ENCODE measurements at regions not wholly inside any gene's neighbourhood (a gene's known extent, or its start where the extent isn't known, plus 50 kb on each side); places are given as distances from the start of the nearest gene placed in this dataset.

DNA sequence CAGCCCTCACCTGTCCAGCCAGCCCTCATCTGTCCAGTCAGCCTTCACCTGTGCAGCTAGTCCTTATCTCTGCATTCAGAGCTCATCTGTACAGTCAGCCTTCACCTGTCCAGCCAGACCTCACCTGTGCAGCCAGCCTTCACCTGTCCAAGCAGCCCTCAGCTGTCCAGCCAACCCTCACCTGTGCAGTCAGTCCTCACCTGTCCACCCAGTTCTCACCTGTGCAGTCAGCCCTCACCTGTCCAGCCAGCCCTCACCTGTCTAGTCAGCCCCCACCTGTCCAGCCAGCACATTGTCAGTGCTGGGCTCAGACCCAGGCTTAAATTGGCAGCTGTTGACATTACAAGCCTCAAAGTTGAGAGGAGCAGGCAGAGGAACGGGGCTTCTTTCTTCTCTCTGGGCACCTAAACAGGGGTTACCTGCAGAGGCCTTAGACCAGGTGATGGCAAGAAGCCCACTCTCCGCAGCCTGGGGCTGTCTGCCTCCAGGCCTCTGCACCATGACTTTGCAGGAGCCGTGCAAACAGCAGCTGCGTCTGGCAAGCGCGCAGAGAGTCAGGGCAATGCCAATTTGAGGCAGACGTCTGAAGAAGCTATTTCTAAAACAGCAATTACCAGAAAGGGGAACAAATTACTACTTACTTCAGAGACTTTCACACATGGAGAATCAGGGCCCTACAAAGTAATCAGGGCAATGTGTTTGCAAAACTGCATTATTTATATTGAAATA, 506.1 kb downstream of the NPHP4 start:
- Histone ChIP-seq H3K4me1 (no peaks in the 10 kb centered on the region), H3K36me3 (no peaks in the 10 kb centered on the region), H3K27ac (no peak overlapping the region), H3K27me3 (peaks cover 0 to 13% (median 0%) of the 10 kb centered on the region in 3 donors), H3K4me3 (no peak overlapping the region), H3K9me3 (no peaks in the 10 kb centered on the region)
- DNase-seq (no peak), ATAC-seq (no peak)
- in situ Hi-C loops (cut with MboI; ENCODE audit: low sequenced_read_pairs in 4 of 4), result no loop called here
- intact Hi-C loops (cut with DNase I; ENCODE audit: low total_unique reads), result no loop called here
- TF ChIP-seq, protein P1, sequence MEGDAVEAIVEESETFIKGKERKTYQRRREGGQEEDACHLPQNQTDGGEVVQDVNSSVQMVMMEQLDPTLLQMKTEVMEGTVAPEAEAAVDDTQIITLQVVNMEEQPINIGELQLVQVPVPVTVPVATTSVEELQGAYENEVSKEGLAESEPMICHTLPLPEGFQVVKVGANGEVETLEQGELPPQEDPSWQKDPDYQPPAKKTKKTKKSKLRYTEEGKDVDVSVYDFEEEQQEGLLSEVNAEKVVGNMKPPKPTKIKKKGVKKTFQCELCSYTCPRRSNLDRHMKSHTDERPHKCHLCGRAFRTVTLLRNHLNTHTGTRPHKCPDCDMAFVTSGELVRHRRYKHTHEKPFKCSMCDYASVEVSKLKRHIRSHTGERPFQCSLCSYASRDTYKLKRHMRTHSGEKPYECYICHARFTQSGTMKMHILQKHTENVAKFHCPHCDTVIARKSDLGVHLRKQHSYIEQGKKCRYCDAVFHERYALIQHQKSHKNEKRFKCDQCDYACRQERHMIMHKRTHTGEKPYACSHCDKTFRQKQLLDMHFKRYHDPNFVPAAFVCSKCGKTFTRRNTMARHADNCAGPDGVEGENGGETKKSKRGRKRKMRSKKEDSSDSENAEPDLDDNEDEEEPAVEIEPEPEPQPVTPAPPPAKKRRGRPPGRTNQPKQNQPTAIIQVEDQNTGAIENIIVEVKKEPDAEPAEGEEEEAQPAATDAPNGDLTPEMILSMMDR (IDR thresholded peaks at IDR 0.05 in 4 of 5, conservative IDR thresholded peaks at IDR 0.05 in 1 of 5), result no peak
- no peak for TF ChIP-seq POLR2A (IDR thresholded peaks at IDR 0.05)

GRCh38 chr1:5485436-5485835, 506.8 kb downstream of the NPHP4 start:
- H3K4me1 ChIP-seq, result no peaks in the 10 kb centered on the region
- H3K36me3 ChIP-seq, result no peaks in the 10 kb centered on the region
- in situ Hi-C loops (cut with MboI; ENCODE audit: low sequenced_read_pairs in 4 of 4) (no loop called here), intact Hi-C loops (cut with DNase I; ENCODE audit: low total_unique reads) (no loop called here)
- no peaks in the 10 kb centered on the region for H3K9me3 ChIP-seq
- TF ChIP-seq, protein P1 (IDR thresholded peaks at IDR 0.05 in 4 of 5, conservative IDR thresholded peaks at IDR 0.05 in 1 of 5), result no peak
- TF ChIP-seq POLR2A (IDR thresholded peaks at IDR 0.05), result no peak
- H3K27ac ChIP-seq, result no peak overlapping the region
- no peak for ATAC-seq
- H3K4me3 ChIP-seq, result no peak overlapping the region
- DNase-seq, result no peak
- peaks cover 0 to 13% (median 0%) of the 10 kb centered on the region in 3 donors for H3K27me3 ChIP-seq

DNA sequence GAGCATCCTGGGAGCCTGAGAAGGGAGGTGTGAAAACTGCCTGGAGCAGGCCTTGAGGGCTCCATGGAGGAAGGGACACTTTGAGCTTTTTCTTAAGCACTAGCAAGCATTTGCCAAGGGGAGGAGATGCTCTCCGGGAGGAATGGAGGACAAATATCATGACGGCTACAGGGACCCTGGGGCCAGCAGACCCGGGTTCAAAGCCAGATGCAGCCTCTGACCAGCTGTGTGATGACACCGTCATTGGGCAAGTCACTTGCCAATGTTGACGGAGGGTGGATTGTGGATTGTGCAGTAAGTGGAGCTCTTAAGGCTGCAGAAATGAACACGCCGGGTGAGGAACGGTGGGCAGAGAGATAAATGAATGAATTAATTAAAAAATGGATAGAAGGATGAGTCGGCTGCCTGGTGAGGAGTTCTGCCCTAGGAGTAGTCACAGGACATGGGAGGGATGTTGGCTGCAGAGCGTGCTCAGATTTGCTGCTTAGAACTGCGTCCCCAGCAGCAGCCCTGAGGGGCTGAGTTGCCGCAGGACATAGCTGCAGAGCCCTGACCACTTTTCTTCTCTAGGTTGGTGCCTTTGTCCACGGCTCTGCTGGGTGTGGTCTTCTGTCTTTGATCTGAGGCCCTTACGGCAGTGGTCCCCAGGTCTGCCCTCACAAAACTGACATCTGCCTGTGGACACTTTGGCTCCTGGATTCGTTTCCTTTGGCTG, 507.6 kb downstream of the NPHP4 start:
- Histone ChIP-seq H3K4me3 (no peak overlapping the region), H3K27ac (no peak overlapping the region), H3K27me3 (peaks cover 0 to 13% (median 0%) of the 10 kb centered on the region in 3 donors), H3K9me3 (no peaks in the 10 kb centered on the region), H3K36me3 (no peaks in the 10 kb centered on the region), H3K4me1 (no peaks in the 10 kb centered on the region)
- no peak for TF ChIP-seq POLR2A (IDR thresholded peaks at IDR 0.05)
- TF ChIP-seq, protein P1 (IDR thresholded peaks at IDR 0.05 in 4 of 5, conservative IDR thresholded peaks at IDR 0.05 in 1 of 5), result no peak
- intact Hi-C loops (cut with DNase I; ENCODE audit: low total_unique reads) (no loop called here), in situ Hi-C loops (cut with MboI; ENCODE audit: low sequenced_read_pairs in 4 of 4) (no loop called here)
- ATAC-seq, result no peak
- DNase-seq, result no peak

DNA sequence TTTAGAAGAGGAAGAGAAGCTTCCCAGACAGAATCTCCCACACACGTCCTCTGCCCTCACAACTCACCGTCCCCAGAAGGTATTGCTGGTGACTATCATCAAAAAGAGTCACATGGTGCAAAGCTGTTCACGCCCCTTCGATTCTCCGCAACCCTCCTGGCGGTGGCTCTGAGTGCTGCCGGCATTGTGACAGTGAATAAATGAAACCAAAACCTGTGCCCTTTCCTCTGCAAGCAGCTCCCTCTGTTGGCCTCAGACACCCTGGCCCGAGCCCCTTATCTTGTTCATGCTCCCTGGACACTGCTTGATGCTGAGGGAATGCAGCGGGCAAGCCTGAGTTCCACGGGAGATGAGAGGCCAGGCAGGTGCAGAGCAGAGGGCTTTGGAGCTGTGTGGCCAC, 510.3 kb downstream of the NPHP4 start:
- in situ Hi-C loops (cut with MboI; ENCODE audit: low sequenced_read_pairs in 4 of 4) (no loop called here), intact Hi-C loops (cut with DNase I; ENCODE audit: low total_unique reads) (no loop called here)
- Histone ChIP-seq H3K36me3 (no peaks in the 10 kb centered on the region), H3K27ac (no peak overlapping the region), H3K27me3 (peaks cover 0 to 8% (median 0%) of the 10 kb centered on the region in 3 donors), H3K9me3 (no peaks in the 10 kb centered on the region), H3K4me1 (no peaks in the 10 kb centered on the region), H3K4me3 (no peak overlapping the region)
- DNase-seq (no peak), ATAC-seq (no peak)
- no peak for TF ChIP-seq POLR2A (IDR thresholded peaks at IDR 0.05)

GRCh38 chr1:5480906-5481305, 511.3 kb downstream of the NPHP4 start:
- Histone ChIP-seq H3K4me3 (no peak overlapping the region), H3K9me3 (no peaks in the 10 kb centered on the region), H3K4me1 (no peaks in the 10 kb centered on the region), H3K27me3 (peaks cover 0 to 8% (median 0%) of the 10 kb centered on the region in 3 donors), H3K27ac (no peak overlapping the region), H3K36me3 (no peaks in the 10 kb centered on the region)
- TF ChIP-seq, protein P1 (IDR thresholded peaks at IDR 0.05 in 4 of 5, conservative IDR thresholded peaks at IDR 0.05 in 1 of 5), result no peak
- no peak for TF ChIP-seq POLR2A (IDR thresholded peaks at IDR 0.05)
- ATAC-seq, result no peak
- DNase-seq, result no peak
- in situ Hi-C loops (cut with MboI; ENCODE audit: low sequenced_read_pairs in 4 of 4) (no loop called here), intact Hi-C loops (cut with DNase I; ENCODE audit: low total_unique reads) (no loop called here)

Measured in gastrocnemius medialis (tissue), 4 donors.